HuH-7.5 (cell line): ENCODE measurements at regions not wholly inside any gene's neighbourhood (a gene's known extent, or its start where the extent isn't known, plus 50 kb on each side); places are given as distances from the start of the nearest gene placed in this dataset.
"Not testable (repeated sequence)": the region's sequence is repeated elsewhere in the genome, so short reads cannot be mapped to it uniquely, and the experiment has no call there.

ENCODE experiments used
- DNase-seq: peaks from one replicate; pipeline ENCODE4 v3.0.0; 2011; ENCODE audit warnings: low spot score

DNA sequence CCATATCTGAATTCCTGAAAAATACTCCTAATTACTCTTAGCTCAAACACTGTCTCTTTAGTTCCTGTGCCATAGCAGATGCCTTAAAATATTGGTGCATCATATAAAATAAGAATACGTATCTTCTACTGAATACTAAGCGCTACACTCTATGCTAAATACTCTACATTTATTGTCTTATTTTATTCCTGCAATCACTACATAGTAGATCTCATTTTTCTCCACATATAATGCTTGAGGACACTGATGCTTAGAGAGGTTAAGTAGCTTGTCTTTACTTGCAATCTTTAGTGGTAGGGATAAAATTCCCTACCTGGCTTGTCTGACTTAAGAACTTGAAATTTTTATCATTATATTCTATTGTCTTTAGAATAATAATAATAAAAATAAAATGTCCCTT is 137.3 kb upstream of the SETBP1 start:
- no peak for DNase-seq

DNA sequence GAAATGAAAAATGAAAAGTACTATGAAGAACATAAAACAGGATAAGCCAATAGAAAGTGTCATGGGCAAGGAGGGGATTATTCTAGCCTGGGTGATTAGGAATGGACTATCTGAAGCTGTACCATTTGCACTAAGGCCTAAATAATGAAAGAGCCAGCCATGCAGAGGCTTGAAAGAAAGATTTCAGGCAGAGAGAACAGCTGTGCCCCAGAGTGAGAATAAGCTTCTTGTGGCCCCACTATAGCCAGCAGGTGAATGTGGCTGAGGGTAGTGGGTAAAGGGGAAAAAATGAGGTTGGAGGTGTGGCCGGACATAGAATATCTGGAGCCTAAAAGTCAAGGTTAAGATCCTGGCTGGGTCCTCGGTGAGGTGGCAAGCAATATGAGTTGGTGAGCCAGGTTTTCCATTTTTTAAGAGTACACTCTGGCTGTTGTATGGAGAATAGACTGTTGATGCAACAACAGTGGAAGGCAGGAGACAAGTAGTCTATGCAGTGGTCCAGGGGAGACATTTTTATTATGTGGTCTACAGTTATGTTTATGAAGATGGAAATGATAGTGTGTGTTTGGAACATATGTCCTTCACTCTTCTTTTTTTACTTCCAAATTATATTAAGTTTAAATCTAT is 135.2 kb upstream of the SETBP1 start:
- no peak for DNase-seq

DNA sequence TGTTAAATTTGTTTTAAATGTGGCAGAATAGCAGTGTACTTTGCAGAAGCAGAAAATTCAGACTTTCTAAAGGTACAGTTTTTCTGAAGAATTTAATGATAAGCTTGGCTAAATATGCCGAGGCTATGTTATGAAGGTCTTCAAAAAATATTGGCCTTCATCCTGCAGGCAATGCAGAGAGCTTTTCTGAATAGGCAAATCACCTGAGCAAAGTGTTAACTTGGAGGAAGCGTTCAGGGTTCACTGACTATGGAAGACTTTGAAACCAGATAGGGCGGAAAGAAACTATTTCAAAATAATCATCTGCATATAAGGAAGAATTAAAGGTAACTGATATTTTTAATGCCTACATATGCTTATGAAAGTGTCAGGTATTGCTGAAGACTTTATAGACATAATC is 133.7 kb upstream of the SETBP1 start:
- no peak for DNase-seq

DNA sequence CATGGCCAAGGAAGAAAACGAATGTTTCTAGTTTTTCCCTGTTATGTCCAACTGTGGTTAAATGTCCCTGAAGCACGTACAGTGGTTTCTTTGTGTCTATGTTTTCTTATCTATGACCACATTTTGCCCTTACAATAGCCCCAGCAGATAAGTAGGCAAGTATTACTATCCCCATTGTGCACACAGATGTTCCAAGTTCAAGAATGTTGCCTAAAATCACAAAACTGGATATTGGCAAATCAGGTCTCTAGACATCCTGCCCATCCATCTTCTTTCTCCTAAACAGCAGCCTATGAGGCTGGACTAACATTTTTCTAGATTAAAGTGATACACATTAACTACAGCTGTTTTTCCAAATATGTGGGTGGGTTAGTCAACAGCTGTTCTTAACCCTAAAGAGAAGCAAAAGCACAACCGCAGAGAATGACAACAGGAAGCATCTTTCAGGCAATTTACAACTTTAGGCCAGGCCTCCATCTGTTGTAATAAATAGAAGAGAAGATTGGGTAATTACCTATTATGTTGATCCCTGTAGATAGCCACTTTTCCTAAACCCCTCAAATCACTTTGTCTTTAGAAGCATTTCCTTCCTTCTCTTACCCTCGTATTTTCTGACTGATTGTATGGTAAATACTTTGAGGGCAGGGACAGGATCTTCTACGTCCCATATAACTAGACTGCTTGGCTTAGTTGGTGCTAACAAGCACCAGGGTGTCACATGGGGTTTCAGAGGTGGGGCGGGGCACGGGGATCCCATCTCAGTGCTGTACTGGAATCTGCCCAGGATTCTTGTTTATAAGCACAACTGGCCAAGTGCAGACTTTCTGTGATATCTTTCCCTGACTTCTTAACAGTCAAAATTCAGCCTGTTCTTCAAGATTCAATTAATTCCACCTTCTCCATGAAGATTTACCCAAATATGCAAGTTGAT is 132.1 kb upstream of the SETBP1 start:
- no peak for DNase-seq

DNA sequence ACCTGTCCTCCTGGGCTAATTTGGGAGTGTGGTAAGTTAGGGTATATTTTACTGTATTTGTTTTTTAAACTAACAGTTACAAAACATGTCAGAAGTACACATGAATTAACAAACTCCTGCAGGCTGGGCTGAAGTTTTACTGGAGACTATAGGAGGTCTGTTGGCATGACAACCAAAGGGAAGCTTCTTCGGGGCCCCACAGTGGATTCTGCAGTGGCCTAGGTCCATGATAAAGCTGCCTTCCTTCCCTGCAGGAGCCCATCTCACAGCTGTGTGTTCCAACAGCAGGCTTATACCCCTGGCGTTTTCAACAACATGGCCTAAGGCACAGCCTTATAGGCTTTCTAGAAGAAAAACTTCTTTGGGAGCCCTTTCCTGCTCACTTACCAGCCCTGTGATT is 128.0 kb upstream of the SETBP1 start:
- DNase-seq = no peak

DNA sequence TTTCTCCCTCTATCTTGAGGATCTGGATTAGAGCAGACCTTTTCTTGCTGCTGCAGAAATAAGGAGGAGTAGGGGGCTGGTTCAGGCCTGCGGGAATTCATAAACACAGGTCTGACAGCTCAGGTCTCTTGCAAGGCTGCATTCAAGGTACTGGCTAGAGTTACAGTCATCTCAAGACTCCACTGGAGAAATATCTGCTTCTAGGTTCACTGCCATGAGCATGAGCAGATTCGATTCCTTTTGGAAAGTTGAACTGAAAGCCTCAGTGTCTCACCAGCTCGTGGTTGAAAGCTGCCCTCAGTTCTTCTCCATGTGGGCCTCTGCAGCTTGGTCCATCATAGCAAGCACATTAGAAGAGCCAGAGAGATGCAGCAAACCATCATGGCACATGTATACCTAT is 124.4 kb upstream of the SETBP1 start:
- DNase-seq = no peak

DNA sequence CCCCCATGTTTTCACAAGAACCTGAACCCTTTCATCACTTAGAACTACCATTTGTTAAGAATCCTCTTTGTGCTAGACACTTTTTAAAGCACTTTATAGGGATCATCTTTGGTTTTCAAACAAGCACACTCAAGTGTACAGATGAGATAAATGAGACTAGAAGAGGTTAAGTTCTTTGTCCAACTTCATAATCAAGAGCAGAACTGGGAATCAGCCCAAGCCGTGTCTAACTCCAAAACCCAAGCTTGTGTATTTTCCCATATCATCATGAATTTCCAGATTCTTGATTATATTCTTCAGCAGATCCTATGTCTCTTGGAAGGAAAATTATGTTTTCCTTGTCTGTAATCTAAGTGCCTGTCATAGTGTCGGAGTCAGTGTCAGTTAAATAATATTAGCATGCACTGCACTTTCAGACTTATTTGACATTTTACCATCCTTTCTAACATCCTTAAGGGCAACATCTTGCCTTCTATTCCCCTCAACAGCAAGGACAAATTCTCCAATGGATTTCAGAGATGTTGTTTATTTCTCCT is 123.0 kb upstream of the SETBP1 start:
- DNase-seq = no peak

DNA sequence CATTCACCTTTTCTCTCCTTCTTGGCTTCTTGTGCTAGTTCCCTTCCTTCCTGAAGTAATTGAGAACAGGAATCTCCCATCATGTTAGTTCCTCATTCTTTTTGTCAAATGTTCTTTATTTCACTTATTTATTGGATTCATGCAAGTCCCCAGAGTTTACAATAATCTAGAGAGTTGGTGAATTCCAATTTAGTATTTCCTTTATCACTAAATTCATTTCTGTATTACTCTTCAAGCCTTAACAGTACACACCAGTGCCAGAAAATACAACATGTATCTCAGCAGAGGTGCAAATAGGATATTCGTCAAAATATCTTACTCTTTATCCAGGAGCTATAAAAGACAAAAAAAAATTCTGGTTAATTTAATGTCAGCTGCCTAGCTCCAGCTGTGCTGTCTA is 121.9 kb upstream of the SETBP1 start:
- no peak for DNase-seq

DNA sequence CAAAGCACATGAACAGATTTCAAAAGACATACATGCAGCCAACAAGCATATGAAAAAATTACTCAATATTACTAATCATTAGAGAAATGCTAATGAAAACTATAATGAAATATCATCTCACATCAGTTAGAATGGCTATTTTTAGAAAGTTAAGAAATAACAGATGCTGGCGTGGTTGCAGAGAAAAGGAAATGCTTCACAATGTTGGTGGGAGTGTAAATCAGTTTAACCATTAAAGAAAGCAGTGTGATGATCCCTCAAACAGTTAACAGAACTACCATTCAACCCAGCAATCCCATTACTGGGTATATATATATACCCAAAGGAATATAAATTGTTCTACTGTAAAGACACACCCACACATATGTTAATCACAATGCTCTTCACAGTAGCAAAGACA is 117.7 kb upstream of the SETBP1 start:
- no peak for DNase-seq

DNA sequence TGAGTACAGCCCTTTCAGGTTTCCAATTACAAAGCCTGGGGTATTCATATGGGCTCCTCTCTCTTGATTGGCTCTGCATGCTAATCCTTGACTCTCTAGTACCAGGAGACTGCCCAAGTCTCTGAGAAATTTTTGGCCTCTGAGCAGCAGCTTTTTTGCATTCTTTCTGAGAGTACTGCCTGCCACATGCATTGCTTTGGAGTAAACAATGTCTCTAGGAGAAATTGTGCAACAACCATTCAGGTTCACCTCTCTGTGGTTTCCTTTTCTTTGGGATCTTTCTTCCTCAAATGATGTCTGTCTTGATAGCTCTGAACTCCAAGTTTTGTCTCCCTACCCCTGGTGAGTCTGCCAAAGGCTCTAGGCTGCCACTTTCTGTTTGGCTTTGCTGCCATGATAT is 115.8 kb upstream of the SETBP1 start:
- no peak for DNase-seq

DNA sequence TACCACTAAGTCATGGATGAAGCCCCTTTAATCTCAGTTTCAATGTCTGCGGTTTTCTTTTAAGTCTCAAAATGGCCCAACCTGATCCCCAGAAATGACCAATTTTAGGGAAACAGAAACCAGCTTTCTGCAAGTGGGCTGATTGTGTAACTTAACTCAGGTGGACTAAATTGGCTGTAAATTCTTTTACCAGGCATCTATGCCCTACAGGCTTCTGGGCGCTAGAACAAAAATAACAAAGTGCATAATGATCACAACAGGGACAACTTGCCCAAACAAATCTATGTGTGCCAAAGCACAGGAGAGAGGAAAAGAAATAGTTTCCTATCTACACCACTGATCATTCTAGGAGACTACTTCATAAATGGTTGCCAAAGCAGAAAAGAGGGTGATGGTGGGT is 112.3 kb upstream of the SETBP1 start:
- no peak for DNase-seq

DNA sequence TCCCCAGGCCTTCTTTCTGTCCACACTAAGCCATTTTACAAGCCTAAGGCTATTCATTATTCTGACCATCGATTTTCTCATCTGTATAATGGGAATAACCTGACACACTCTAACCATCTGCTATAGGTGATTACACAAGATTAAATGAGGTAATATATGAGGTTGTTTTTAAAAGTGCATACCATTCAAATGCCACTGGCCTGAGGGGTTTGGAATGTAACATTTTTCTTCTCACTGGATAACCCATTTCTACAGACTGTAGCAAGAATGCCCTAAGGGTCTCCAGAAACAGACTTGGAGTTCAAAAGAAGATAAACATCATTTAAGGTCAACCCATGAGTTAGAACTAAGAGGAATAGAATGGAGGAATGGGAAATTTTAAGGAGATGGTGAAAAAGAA is 111.7 kb upstream of the SETBP1 start:
- DNase-seq = no peak

DNA sequence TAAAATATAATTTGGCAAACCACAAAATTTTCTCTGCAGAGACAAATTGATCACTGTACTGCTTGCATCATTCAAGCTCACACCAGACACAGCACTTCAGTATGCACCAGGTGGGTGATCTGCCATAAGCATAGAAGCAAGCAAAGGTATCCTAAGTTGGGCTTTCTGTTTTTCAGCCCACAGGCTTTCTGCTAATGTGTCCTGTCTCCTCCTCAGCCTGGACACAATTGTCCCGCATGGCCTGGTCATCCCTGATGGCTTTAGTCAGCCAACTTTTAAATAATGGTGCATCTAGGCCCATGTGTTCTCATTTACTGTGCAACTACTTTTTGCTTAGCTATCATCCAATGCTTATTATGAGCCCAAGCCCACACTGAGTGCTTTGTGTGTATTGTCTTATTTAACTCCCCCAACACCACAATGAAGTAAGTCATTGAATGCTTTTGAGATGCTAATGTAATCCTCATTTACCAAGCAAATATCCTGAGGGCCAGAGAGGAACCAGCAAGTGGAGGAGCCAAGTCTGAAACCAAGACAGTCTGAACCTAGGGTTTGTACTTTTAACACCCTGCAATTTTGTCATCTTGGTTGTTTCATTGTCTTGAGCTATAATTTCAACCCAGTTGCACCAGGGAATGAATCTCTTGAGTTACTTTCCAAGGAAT is 111.2 kb upstream of the SETBP1 start:
- DNase-seq = no peak

DNA sequence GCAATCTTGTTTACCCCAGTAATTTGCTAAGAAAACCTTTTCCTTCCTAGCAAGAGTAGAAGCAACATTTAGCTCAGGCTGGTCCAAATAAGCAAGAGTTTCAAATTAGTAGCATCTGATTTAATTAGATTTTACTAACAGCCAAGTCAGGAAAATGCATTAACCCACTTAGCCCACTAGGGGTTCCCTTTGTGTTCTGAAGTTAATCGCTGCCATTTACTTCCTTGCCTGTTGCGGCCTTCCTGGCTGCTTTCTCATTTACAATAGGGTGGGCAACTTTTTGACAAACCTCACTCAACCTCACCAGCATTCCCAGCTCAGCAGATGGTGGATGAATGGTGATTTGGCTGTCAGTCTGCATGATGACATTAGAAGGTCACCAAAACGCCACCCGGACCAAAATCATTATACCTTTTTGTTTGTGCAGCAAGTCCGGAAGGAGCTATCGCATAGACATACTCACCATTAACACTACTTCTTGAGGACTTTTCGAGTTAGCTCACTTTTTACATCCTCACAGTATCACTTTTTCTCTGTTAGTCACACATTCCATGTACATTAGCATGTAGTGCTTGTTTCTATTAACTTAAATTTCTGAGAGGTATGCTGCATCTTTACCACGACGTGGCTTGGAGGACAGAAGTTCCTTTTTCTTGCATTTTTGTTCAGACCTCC is 101.5 kb upstream of the SETBP1 start:
- DNase-seq = peak; percentile 16

DNA sequence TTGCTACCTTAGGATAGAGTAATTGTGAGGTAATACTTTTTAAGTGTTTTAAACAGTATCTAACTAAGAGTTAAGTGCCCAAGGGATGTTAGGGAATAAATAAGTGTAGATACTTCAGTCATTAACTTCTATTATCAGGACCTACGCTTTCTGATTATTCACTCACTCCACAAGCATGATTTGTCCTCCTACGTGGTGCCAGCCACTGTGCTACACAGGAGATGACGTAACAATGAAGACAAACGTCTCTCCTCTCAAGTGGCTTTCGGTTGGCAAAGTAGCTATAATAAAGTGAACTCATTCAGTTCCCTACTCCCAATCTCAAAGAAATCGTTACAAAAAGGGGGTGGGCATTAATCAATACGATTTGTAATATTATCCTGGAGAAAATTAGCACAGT is 100.9 kb upstream of the SETBP1 start:
- DNase-seq = no peak

DNA sequence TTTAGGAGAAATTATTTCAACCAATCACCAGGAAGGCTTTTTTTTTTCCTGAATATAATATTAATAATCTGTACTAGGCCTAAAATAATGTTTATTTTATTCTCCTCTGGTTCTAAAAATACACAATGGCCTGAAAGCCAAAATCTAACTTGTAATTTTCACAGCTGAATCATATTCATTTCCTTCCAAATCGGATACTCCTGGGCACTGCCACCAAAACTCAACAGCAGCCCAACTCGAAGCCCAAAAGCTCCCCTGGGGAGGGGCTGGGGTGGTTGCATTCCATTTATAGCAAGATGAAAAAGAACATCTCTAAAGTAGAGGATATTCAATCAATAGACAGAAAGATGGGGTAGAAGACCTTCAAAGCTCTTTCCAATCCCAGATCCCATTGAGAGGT is 100.5 kb upstream of the SETBP1 start:
- DNase-seq = no peak

DNA sequence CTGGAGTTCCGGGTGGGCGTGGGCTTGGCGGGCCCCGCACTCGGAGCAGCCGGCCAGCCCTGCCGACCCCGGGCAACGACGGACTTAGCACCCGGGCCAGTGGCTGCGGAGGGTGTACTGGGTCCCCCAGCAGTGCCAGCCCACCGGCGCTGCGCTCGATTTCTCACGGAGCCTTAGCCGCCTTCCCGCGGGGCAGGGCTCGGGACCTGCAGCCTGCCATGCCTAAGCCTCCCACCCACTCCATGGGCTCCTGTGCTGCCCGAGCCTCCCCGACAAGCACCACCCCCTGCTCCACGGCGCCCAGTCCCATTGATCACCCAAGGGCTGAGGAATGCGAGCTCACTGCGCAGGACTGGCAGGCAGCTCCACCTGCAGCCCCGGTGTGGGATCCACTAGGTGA is 99.9 kb upstream of the SETBP1 start:
- not testable (repeated sequence) for DNase-seq

DNA sequence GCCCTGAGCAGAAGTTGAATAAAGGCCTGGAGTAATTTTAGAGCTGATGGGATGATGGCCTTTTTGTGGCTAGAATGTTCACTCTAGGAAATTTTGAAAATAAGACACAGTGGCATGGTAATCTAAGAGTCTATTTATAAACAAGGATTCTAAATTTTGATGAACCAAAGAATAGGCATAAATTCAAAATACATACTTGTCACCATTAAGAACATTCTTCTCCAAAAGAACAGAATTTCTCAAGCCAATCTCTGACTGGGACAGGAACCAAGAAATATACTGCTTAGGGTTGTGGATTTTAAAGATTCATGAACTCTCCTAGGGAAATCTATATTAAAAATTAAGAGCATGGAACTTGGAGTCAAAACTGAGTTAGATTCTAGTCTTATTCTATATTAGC is 98.2 kb upstream of the SETBP1 start:
- DNase-seq = no peak

DNA sequence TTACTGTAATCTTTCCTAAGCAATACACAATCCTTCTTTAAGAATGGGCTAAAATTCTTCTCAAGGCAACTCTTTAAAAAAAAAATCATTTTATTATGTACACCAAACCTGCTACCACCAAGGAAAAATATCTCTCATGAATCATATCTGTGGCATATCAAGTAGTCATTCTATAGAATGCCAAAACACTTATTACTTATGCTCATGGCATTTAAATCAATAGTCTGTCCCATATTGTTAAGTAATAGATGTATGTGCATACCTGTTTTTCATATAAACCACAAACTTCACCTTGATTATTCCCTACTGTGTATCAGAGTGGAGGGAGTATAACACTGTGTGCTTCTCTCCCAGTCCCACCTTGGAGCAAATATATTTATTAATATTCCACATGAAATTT is 95.8 kb upstream of the SETBP1 start:
- DNase-seq = no peak

DNA sequence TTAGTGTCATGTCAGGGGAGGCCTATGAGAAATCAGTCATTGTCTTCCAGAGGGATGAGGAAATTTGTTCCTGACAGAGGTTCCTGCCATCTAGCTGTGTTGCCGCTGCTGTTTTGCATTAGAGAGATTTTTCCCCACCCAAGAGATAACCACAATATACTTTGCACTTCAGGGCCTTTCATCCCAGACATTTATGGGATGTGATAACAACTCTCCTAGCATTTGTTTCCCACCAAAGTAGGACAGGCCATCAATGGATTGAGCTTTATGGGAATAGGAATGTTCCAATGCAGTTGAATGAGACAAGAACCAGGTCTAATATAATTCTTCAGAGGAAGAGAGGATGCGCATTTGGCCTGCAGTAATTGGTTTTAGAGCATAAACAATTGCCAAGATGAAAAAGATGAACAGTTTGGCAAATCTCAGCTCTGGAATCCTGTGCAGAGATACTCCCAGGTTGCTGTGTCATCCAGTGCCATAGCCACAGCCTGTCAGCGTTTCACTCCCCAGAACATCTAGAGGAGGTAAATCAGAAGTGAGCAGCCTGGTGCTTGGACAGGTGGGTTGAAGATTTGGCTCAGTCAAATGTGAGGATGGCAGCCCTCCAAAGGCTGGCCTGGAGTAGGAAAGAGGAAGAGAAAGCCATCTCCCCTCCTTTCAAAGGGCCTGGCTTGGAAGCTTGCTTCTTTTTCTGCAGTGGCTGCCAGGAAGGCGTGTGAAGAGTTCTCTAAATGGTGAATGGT is 93.7 kb upstream of the SETBP1 start:
- no peak for DNase-seq

DNA sequence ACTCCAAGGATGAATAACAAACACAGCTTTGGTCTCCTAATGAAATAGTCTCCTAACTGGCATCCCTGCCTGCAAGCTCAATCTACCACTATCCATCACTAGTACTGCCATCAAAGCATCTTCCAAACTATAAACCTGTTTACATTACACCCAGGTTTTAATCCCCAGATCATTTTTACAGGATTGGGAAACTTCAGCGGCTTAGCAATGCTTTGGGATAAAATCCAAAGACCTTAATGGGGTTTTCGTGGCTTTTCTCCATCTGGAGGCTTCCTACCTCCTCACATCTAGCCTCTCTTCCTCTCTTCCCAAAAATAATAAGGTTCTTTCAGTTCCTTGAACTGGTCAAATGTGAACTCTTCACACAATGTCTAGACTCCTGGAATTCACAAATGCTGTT is 92.2 kb upstream of the SETBP1 start:
- no peak for DNase-seq
